GM21529 (cell line): ENCODE measurements at regions not wholly inside any gene's neighbourhood (a gene's known extent, or its start where the extent isn't known, plus 50 kb on each side); places are given as distances from the start of the nearest gene placed in this dataset.
A peak's percentile ranks its signal among the peaks of the same experiment; 100 is the strongest.

ENCODE experiments used
- ATAC-seq: cut with Tn5 transposase; IDR thresholded peaks from one replicate; pipeline ENCODE4 v1.9.1; 2021; ENCODE audit not compliant: unreplicated experiment

GRCh38 chr6:156319707-156320106 lies 457.5 kb upstream of the ARID1B start:
- no peak for ATAC-seq

GRCh38 chr6:156316583-156317125 lies 460.5 kb upstream of the ARID1B start:
- ATAC-seq = no peak

- no peak for ATAC-seq
Observed at GRCh38 chr6:156315146-156315545, 462.0 kb upstream of the ARID1B start.

- no peak for ATAC-seq
Observed at GRCh38 chr6:156313037-156313436, 464.1 kb upstream of the ARID1B start.

GRCh38 chr6:156311291-156311690 lies 465.9 kb upstream of the ARID1B start:
- ATAC-seq = no peak

- ATAC-seq = no peak
Observed at GRCh38 chr6:156310701-156311100, 466.5 kb upstream of the ARID1B start.

- ATAC-seq = no peak
Observed at GRCh38 chr6:156309017-156309416, 468.2 kb upstream of the ARID1B start.

- ATAC-seq = no peak
Observed at GRCh38 chr6:156308604-156309003, 468.6 kb upstream of the ARID1B start.

GRCh38 chr6:156306531-156306930 lies 470.6 kb upstream of the ARID1B start:
- no peak for ATAC-seq

GRCh38 chr6:156283091-156283490 lies 494.1 kb upstream of the ARID1B start:
- ATAC-seq = no peak

- ATAC-seq = no peak
Observed at GRCh38 chr6:156282087-156282486, 495.1 kb upstream of the ARID1B start.

GRCh38 chr6:156281266-156281665 lies 495.9 kb upstream of the ARID1B start:
- ATAC-seq = no peak

- ATAC-seq = no peak
Observed at GRCh38 chr6:156280065-156280464, 497.1 kb upstream of the ARID1B start.

GRCh38 chr6:156279261-156279969 lies 497.8 kb upstream of the ARID1B start:
- peak; percentile 84 for ATAC-seq

- ATAC-seq = no peak
Observed at GRCh38 chr6:156273065-156273711, 504.0 kb upstream of the ARID1B start.

- ATAC-seq = no peak
Observed at GRCh38 chr6:156269751-156270369, 507.3 kb upstream of the ARID1B start.

GRCh38 chr6:156268849-156269248 lies 508.3 kb upstream of the ARID1B start:
- no peak for ATAC-seq

- no peak for ATAC-seq
Observed at GRCh38 chr6:156262014-156262413, 515.2 kb upstream of the ARID1B start.

GRCh38 chr6:156260815-156261214 lies 516.4 kb upstream of the ARID1B start:
- ATAC-seq = no peak

GRCh38 chr6:156258981-156259380 lies 518.2 kb upstream of the ARID1B start:
- no peak for ATAC-seq

GRCh38 chr6:156256161-156256560 lies 521.0 kb upstream of the ARID1B start:
- no peak for ATAC-seq

- ATAC-seq = no peak
Observed at GRCh38 chr6:156254240-156254639, 522.9 kb upstream of the ARID1B start.
